ENCODE measurements at regions not wholly inside any gene's neighbourhood (a gene's known extent, or its start where the extent isn't known, plus 50 kb on each side); places are given as distances from the start of the nearest gene placed in this dataset.

GRCh38 chr5:174236070-174236469 lies 190.6 kb downstream of the NSG2 start:
- no peak for DNase-seq

- no peak for DNase-seq
These were observed 194.2 kb downstream of the NSG2 start for GRCh38 chr5:174239718-174240117.

- DNase-seq = no peak
These were observed 197.1 kb downstream of the NSG2 start for GRCh38 chr5:174242573-174242972.

- DNase-seq = no peak
These were observed 198.4 kb downstream of the NSG2 start for GRCh38 chr5:174243904-174244303.

- no peak for DNase-seq
These were observed 200.1 kb downstream of the NSG2 start for GRCh38 chr5:174245516-174246075.

GRCh38 chr5:174246743-174247142 lies 201.2 kb downstream of the NSG2 start:
- DNase-seq = no peak

- no peak for DNase-seq
These were observed 201.8 kb downstream of the NSG2 start for GRCh38 chr5:174247301-174247700.

- DNase-seq = no peak
These were observed 205.9 kb downstream of the NSG2 start for GRCh38 chr5:174251305-174252000.

- no peak for DNase-seq
These were observed 206.6 kb downstream of the NSG2 start for GRCh38 chr5:174252121-174252520.

GRCh38 chr5:174259696-174260420 lies 214.4 kb downstream of the NSG2 start:
- no peak for DNase-seq

- DNase-seq = no peak
These were observed 225.8 kb downstream of the NSG2 start for GRCh38 chr5:174271316-174271715.

- DNase-seq = no peak
These were observed 227.2 kb downstream of the NSG2 start for GRCh38 chr5:174272671-174273070.

- DNase-seq = no peak
These were observed 227.8 kb downstream of the NSG2 start for GRCh38 chr5:174273325-174273724.

- DNase-seq = no peak
These were observed 230.5 kb downstream of the NSG2 start for GRCh38 chr5:174275959-174276358.

GRCh38 chr5:174281089-174281760 lies 235.7 kb downstream of the NSG2 start:
- DNase-seq = no peak

GRCh38 chr5:174281855-174282254 lies 236.3 kb downstream of the NSG2 start:
- DNase-seq = no peak

- DNase-seq = no peak
These were observed 236.9 kb downstream of the NSG2 start for GRCh38 chr5:174282391-174282790.

GRCh38 chr5:174283211-174284005 lies 237.9 kb downstream of the NSG2 start:
- DNase-seq = no peak

- no peak for DNase-seq
These were observed 239.4 kb downstream of the NSG2 start for GRCh38 chr5:174284873-174285272.

GRCh38 chr5:174287761-174288160 lies 242.3 kb downstream of the NSG2 start:
- no peak for DNase-seq

- DNase-seq = no peak
These were observed 242.9 kb downstream of the NSG2 start for GRCh38 chr5:174288439-174288838.

- no peak for DNase-seq
These were observed 245.7 kb downstream of the NSG2 start for GRCh38 chr5:174291162-174291561.

- DNase-seq = no peak
These were observed 246.8 kb downstream of the NSG2 start for GRCh38 chr5:174292348-174292747.

Data from NCI-H526 treated with DMSO at 0.1 percent for 48 hours (cell line).